OCI-LY7 (cell line): ENCODE measurements at regions not wholly inside any gene's neighbourhood (a gene's known extent, or its start where the extent isn't known, plus 50 kb on each side); places are given as distances from the start of the nearest gene placed in this dataset.

ENCODE experiments used
- BruUV-seq: library from RNA; stranded (reverse); fragments of 400-500 nt; replicated peaks from 2 replicates; lab custom pipeline; 2021; lab: Mats Ljungman, UMichigan
- CTCF ChIA-PET: fragments of 300-600 bp; sonication (Branson Sonifier 250); formaldehyde crosslinking; loops from one replicate; lab custom pipeline; 2022; ENCODE audit warnings: antibody characterized with exemption; ENCODE audit not compliant: unreplicated experiment; lab: Charles Lee
- POLR2A ChIA-PET: fragments of 300-600 bp; sonication (Branson Sonifier 250); formaldehyde crosslinking; loops from one replicate; lab custom pipeline; 2022; ENCODE audit warnings: antibody characterized with exemption; lab: Charles Lee
- DNase-seq: peaks from one replicate; pipeline ENCODE4 v3.0.0-alpha.2; 2015; ENCODE audit warnings: low spot score
- H2AFZ ChIP-seq: fragments of 200-600 bp; sonication (generic), shearing (Covaris generic); 2 replicates; pipeline ENCODE4 v1.6.1; 2014; ENCODE audit warnings: mild to moderate bottlenecking, antibody characterized with exemption, low read length, moderate library complexity
- H3K27ac ChIP-seq: fragments of 200-600 bp; sonication (generic); 2 replicates; pipeline ENCODE4 v1.5.1; 2014; ENCODE audit warnings: mixed run types, low read depth, mild to moderate bottlenecking, moderate library complexity, low read length, inconsistent platforms; ENCODE audit not compliant: poor library complexity, severe bottlenecking
- H3K36me3 ChIP-seq: fragments of 200-600 bp; sonication (generic); 2 replicates; pipeline ENCODE4 v1.6.1; 2014; ENCODE audit warnings: mild to moderate bottlenecking, antibody characterized with exemption, low read length, moderate library complexity, mixed read lengths; ENCODE audit not compliant: insufficient read depth
- H3K4me1 ChIP-seq: fragments of 200-600 bp; sonication (generic); 2 replicates; pipeline ENCODE4 v1.5.1; 2014; ENCODE audit warnings: mild to moderate bottlenecking, low read length; ENCODE audit not compliant: insufficient read depth, poor library complexity, severe bottlenecking
- H3K4me2 ChIP-seq: fragments of 200-600 bp; sonication (generic); 2 replicates; pipeline ENCODE4 v1.6.1; 2014; ENCODE audit warnings: mild to moderate bottlenecking, low read length
- H3K4me3 ChIP-seq: fragments of 200-600 bp; sonication (generic); 2 replicates; pipeline ENCODE4 v1.5.1; 2014; ENCODE audit warnings: mild to moderate bottlenecking, low read depth, low read length; ENCODE audit not compliant: poor library complexity, severe bottlenecking
- H3K79me2 ChIP-seq: fragments of 200-600 bp; sonication (generic); 2 replicates; pipeline ENCODE4 v1.6.1; 2016; ENCODE audit warnings: low read depth, mild to moderate bottlenecking, low read length, moderate library complexity, mixed read lengths; ENCODE audit not compliant: insufficient read depth
- H3K9me2 ChIP-seq: fragments of 200-600 bp; sonication (generic); 2 replicates; pipeline ENCODE4 v1.6.1; 2016; ENCODE audit warnings: mild to moderate bottlenecking, low read length, mixed read lengths; ENCODE audit not compliant: insufficient read depth
- H3K9me3 ChIP-seq: fragments of 200-600 bp; sonication (generic); 2 replicates; pipeline ENCODE4 v1.6.1; 2014; ENCODE audit warnings: mild to moderate bottlenecking, mixed run types, low read length, mixed read lengths
- H4K20me1 ChIP-seq: fragments of 200-600 bp; sonication (generic); 2 replicates; pipeline ENCODE4 v1.6.1; 2014; ENCODE audit warnings: mild to moderate bottlenecking, antibody characterized with exemption, low read length, moderate library complexity, mixed read lengths; ENCODE audit not compliant: insufficient read depth
- EZH2phosphoT487 ChIP-seq: fragments of 200-600 bp; sonication (generic); IDR thresholded peaks from 2 replicates; pipeline ENCODE4 v1.6.1; 2018; ENCODE audit warnings: low read depth, borderline replicate concordance, mild to moderate bottlenecking, mixed run types, antibody characterized with exemption, low read length, moderate library complexity, mixed read lengths
- intact Hi-C: fragments of 100-400 bp; cut with micrococcal nuclease; formaldehyde crosslinking; loops from one replicate; pipeline ENCODE4 v1.10.0; 2022; ENCODE audit not compliant: unreplicated experiment
- TF ChIP-seq, protein P1 (sequence below): fragments of 200-600 bp; sonication (generic); conservative IDR thresholded peaks from 2 replicates; pipeline ENCODE4 v1.5.1; 2014; ENCODE audit warnings: mild to moderate bottlenecking, antibody characterized with exemption, low read length, moderate library complexity, mixed read lengths

DNA sequence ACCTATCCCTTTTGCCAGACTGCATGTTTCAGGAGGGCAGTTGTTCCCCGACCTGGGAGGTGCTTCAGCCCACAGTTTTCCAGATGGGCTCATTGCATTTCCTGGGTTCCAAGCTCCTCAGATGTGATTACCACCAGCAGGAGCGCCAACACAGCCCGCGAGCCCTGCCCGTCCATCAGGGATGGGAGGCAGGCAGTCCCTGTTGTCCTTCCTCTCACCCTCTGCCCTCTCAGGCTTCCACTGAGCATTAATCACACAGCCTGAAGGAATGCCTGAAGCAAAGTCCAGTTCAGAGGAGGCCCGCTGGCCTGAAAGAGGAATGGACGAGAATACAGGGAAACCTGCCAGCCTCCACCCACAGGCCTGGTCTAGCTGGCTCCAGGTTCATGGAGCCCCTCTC lies 256.3 kb upstream of the SDK2 start:
- Histone ChIP-seq H3K79me2 (no peaks in the 10 kb centered on the region), H3K4me1 (peaks cover 19% of the 10 kb centered on the region), H3K4me3 (no peak overlapping the region), H3K27ac (no peak overlapping the region), H3K36me3 (no peaks in the 10 kb centered on the region), H3K4me2 (no peak overlapping the region), H4K20me1 (no peaks in the 10 kb centered on the region), H2AFZ (no peak overlapping the region), H3K9me3 (no peaks in the 10 kb centered on the region), H3K9me2 (no peaks in the 10 kb centered on the region)
- BruUV-seq = no TSS peak
- intact Hi-C loops = no loop called here
- POLR2A ChIA-PET = interaction anchor here (0.5 kb wide), 1 partner anchor 13 kb away, joined by 4 read pairs; no protein-coding TSS in a partner anchor
- DNase-seq = no peak
- CTCF ChIA-PET = no interaction called here
- no peak for TF ChIP-seq EZH2phosphoT487
- TF ChIP-seq, protein P1, sequence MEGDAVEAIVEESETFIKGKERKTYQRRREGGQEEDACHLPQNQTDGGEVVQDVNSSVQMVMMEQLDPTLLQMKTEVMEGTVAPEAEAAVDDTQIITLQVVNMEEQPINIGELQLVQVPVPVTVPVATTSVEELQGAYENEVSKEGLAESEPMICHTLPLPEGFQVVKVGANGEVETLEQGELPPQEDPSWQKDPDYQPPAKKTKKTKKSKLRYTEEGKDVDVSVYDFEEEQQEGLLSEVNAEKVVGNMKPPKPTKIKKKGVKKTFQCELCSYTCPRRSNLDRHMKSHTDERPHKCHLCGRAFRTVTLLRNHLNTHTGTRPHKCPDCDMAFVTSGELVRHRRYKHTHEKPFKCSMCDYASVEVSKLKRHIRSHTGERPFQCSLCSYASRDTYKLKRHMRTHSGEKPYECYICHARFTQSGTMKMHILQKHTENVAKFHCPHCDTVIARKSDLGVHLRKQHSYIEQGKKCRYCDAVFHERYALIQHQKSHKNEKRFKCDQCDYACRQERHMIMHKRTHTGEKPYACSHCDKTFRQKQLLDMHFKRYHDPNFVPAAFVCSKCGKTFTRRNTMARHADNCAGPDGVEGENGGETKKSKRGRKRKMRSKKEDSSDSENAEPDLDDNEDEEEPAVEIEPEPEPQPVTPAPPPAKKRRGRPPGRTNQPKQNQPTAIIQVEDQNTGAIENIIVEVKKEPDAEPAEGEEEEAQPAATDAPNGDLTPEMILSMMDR = no peak

GRCh38 chr17:73901249-73901648 lies 257.0 kb upstream of the SDK2 start:
- H3K9me2 ChIP-seq = no peaks in the 10 kb centered on the region
- H3K9me3 ChIP-seq = no peaks in the 10 kb centered on the region
- POLR2A ChIA-PET = interaction anchor here (0.5 kb wide), 1 partner anchor 12 kb away, joined by 4 read pairs; no protein-coding TSS in a partner anchor
- no peak overlapping the region for H3K4me3 ChIP-seq
- H3K4me2 ChIP-seq = no peak overlapping the region
- H3K27ac ChIP-seq = no peak overlapping the region
- intact Hi-C loops = no loop called here
- no peaks in the 10 kb centered on the region for H3K36me3 ChIP-seq
- no peak overlapping the region for H2AFZ ChIP-seq
- H4K20me1 ChIP-seq = no peaks in the 10 kb centered on the region
- BruUV-seq = no TSS peak
- no peaks in the 10 kb centered on the region for H3K79me2 ChIP-seq
- DNase-seq = no peak
- H3K4me1 ChIP-seq = peaks cover 19% of the 10 kb centered on the region
- CTCF ChIA-PET = no interaction called here
- TF ChIP-seq, protein P1 = no peak
- TF ChIP-seq EZH2phosphoT487 = no peak

- Histone ChIP-seq H2AFZ (peak overlapping the region; percentile 53; the same call in 1 of the 2 replicates), H3K79me2 (no peaks in the 10 kb centered on the region), H3K4me1 (peaks cover 22% of the 10 kb centered on the region), H3K4me2 (peak overlapping the region; percentile 41; the same call in 1 of the 2 replicates), H3K27ac (peak overlapping the region; percentile 73), H3K9me3 (no peaks in the 10 kb centered on the region), H3K36me3 (no peaks in the 10 kb centered on the region), H3K9me2 (no peaks in the 10 kb centered on the region), H3K4me3 (no peak overlapping the region), H4K20me1 (no peaks in the 10 kb centered on the region)
- ChIA-PET POLR2A (interaction anchor here (1.3 kb wide), 1 partner anchor 24 kb away, joined by 3 read pairs; no protein-coding TSS in a partner anchor), CTCF (no interaction called here)
- intact Hi-C loops = no loop called here
- TF ChIP-seq, protein P1 = no peak
- no peak for TF ChIP-seq EZH2phosphoT487
- peak; percentile 25 for DNase-seq
- BruUV-seq = no TSS peak
These were observed 257.6 kb upstream of the SDK2 start for GRCh38 chr17:73901661-73902415.
